Memory B cell (primary cell): ENCODE measurements at regions not wholly inside any gene's neighbourhood (a gene's known extent, or its start where the extent isn't known, plus 50 kb on each side); places are given as distances from the start of the nearest gene placed in this dataset.

ENCODE experiments used
- ATAC-seq: fragments of 150-1000 bp; cut with Tn5 transposase; 2 replicates; pipeline ENCODE4 v1.10.0; 2021; ENCODE audit warnings: low read depth, mild to moderate bottlenecking, moderate library complexity
- DNase-seq, 2 donors: peaks; one replicate each; pipeline ENCODE4 v3.0.0; 2022; ENCODE audit warnings: low spot score in 2 of 2
- H3K27ac Mint-ChIP-seq: one replicate; pipeline ENCODE4 v1.8.0; 2022; ENCODE audit warnings: mild to moderate bottlenecking, moderate library complexity, mixed read lengths
- H3K27me3 Mint-ChIP-seq: one replicate; pipeline ENCODE4 v1.8.0; 2022; ENCODE audit warnings: mixed read lengths
- H3K36me3 Mint-ChIP-seq: one replicate; pipeline ENCODE4 v1.8.0; 2022; ENCODE audit warnings: mild to moderate bottlenecking, mixed read lengths
- H3K4me1 Mint-ChIP-seq: one replicate; pipeline ENCODE4 v1.8.0; 2022; ENCODE audit warnings: mixed read lengths
- H3K4me3 Mint-ChIP-seq: one replicate; pipeline ENCODE4 v1.8.0; 2022; ENCODE audit warnings: mild to moderate bottlenecking, moderate library complexity, mixed read lengths
- H3K9me3 Mint-ChIP-seq: one replicate; pipeline ENCODE4 v1.8.0; 2022; ENCODE audit warnings: mixed read lengths

GRCh38 chr18:77571743-77572142 lies 322.1 kb downstream of the GALR1 start:
- H3K4me3 Mint-ChIP-seq = no peak overlapping the region
- ATAC-seq = no peak

GRCh38 chr18:77572537-77572936 lies 322.9 kb downstream of the GALR1 start:
- peaks cover 19% of the 10 kb centered on the region for H3K27me3 Mint-ChIP-seq
- ATAC-seq = no peak
- peaks cover 2% of the 10 kb centered on the region for H3K9me3 Mint-ChIP-seq
- no peak overlapping the region for H3K27ac Mint-ChIP-seq
- DNase-seq = no peak
- no peaks in the 10 kb centered on the region for H3K36me3 Mint-ChIP-seq
- no peaks in the 10 kb centered on the region for H3K4me1 Mint-ChIP-seq
- H3K4me3 Mint-ChIP-seq = no peak overlapping the region

More at GRCh38 chr18:77571743-77572142, 322.1 kb downstream of the GALR1 start:
- Mint-ChIP-seq H3K36me3 (no peaks in the 10 kb centered on the region), H3K9me3 (peaks cover 4% of the 10 kb centered on the region), H3K27me3 (peaks cover 16% of the 10 kb centered on the region), H3K27ac (no peak overlapping the region), H3K4me1 (no peaks in the 10 kb centered on the region)
- no peak for DNase-seq

GRCh38 chr18:77573571-77573970 lies 323.9 kb downstream of the GALR1 start:
- Mint-ChIP-seq H3K9me3 (no peaks in the 10 kb centered on the region), H3K4me3 (no peak overlapping the region), H3K36me3 (no peaks in the 10 kb centered on the region), H3K27me3 (peaks cover 19% of the 10 kb centered on the region), H3K4me1 (no peaks in the 10 kb centered on the region), H3K27ac (no peak overlapping the region)
- DNase-seq (no peak), ATAC-seq (no peak)

GRCh38 chr18:77590943-77591515 lies 341.4 kb downstream of the GALR1 start:
- ATAC-seq (no peak), DNase-seq (no peak)
- Mint-ChIP-seq H3K36me3 (no peaks in the 10 kb centered on the region), H3K27ac (no peak overlapping the region), H3K4me3 (no peak overlapping the region), H3K4me1 (no peaks in the 10 kb centered on the region), H3K9me3 (no peaks in the 10 kb centered on the region), H3K27me3 (no peaks in the 10 kb centered on the region)

- DNase-seq = no peak
These were observed 348.1 kb downstream of the GALR1 start for GRCh38 chr18:77597726-77598125.

GRCh38 chr18:77600674-77601073 lies 351.0 kb downstream of the GALR1 start:
- H3K9me3 Mint-ChIP-seq = no peaks in the 10 kb centered on the region
- no peaks in the 10 kb centered on the region for H3K27me3 Mint-ChIP-seq
- no peaks in the 10 kb centered on the region for H3K36me3 Mint-ChIP-seq
- H3K27ac Mint-ChIP-seq = no peak overlapping the region
- no peaks in the 10 kb centered on the region for H3K4me1 Mint-ChIP-seq
- H3K4me3 Mint-ChIP-seq = no peak overlapping the region
- ATAC-seq (no peak), DNase-seq (no peak)

More at GRCh38 chr18:77597726-77598125, 348.1 kb downstream of the GALR1 start:
- no peaks in the 10 kb centered on the region for H3K27me3 Mint-ChIP-seq
- no peak overlapping the region for H3K4me3 Mint-ChIP-seq
- no peaks in the 10 kb centered on the region for H3K4me1 Mint-ChIP-seq
- no peaks in the 10 kb centered on the region for H3K9me3 Mint-ChIP-seq
- H3K36me3 Mint-ChIP-seq = no peaks in the 10 kb centered on the region
- no peak for ATAC-seq
- no peak overlapping the region for H3K27ac Mint-ChIP-seq

GRCh38 chr18:77601567-77601966 lies 351.9 kb downstream of the GALR1 start:
- no peak overlapping the region for H3K27ac Mint-ChIP-seq
- no peak for ATAC-seq
- DNase-seq = no peak
- H3K27me3 Mint-ChIP-seq = peaks cover under 1% of the 10 kb centered on the region
- H3K4me3 Mint-ChIP-seq = no peak overlapping the region
- H3K9me3 Mint-ChIP-seq = no peaks in the 10 kb centered on the region
- H3K4me1 Mint-ChIP-seq = no peaks in the 10 kb centered on the region
- H3K36me3 Mint-ChIP-seq = no peaks in the 10 kb centered on the region

- no peak overlapping the region for H3K27ac Mint-ChIP-seq
- H3K4me3 Mint-ChIP-seq = no peak overlapping the region
- DNase-seq (no peak), ATAC-seq (no peak)
- H3K4me1 Mint-ChIP-seq = no peaks in the 10 kb centered on the region
- H3K9me3 Mint-ChIP-seq = no peaks in the 10 kb centered on the region
- peaks cover 9% of the 10 kb centered on the region for H3K27me3 Mint-ChIP-seq
- H3K36me3 Mint-ChIP-seq = no peaks in the 10 kb centered on the region
These were observed 357.4 kb downstream of the GALR1 start for GRCh38 chr18:77607087-77607486.

- DNase-seq = no peak
- H3K36me3 Mint-ChIP-seq = no peaks in the 10 kb centered on the region
- no peaks in the 10 kb centered on the region for H3K9me3 Mint-ChIP-seq
- no peak overlapping the region for H3K4me3 Mint-ChIP-seq
- H3K27me3 Mint-ChIP-seq = peaks cover 9% of the 10 kb centered on the region
- no peaks in the 10 kb centered on the region for H3K4me1 Mint-ChIP-seq
- H3K27ac Mint-ChIP-seq = no peak overlapping the region
- ATAC-seq = no peak
These were observed 359.2 kb downstream of the GALR1 start for GRCh38 chr18:77608807-77609206.

- Mint-ChIP-seq H3K4me3 (no peak overlapping the region), H3K27me3 (peaks cover 4% of the 10 kb centered on the region), H3K9me3 (no peaks in the 10 kb centered on the region), H3K36me3 (no peaks in the 10 kb centered on the region), H3K27ac (no peak overlapping the region), H3K4me1 (peaks cover 2% of the 10 kb centered on the region)
- DNase-seq = no peak
- ATAC-seq = no peak
These were observed 368.0 kb downstream of the GALR1 start for GRCh38 chr18:77617694-77618093.

- peaks cover 4% of the 10 kb centered on the region for H3K27me3 Mint-ChIP-seq
- peaks cover 2% of the 10 kb centered on the region for H3K4me1 Mint-ChIP-seq
- DNase-seq (no peak), ATAC-seq (no peak)
- H3K4me3 Mint-ChIP-seq = no peak overlapping the region
- no peaks in the 10 kb centered on the region for H3K36me3 Mint-ChIP-seq
- H3K27ac Mint-ChIP-seq = no peak overlapping the region
- H3K9me3 Mint-ChIP-seq = no peaks in the 10 kb centered on the region
These were observed 369.9 kb downstream of the GALR1 start for GRCh38 chr18:77619525-77619924.

- ATAC-seq = peak; percentile 26
- no peaks in the 10 kb centered on the region for H3K36me3 Mint-ChIP-seq
- H3K27me3 Mint-ChIP-seq = no peaks in the 10 kb centered on the region
- DNase-seq = no peak
- peak overlapping the region; percentile 44 for H3K4me3 Mint-ChIP-seq
- H3K4me1 Mint-ChIP-seq = peaks cover 2% of the 10 kb centered on the region
- no peaks in the 10 kb centered on the region for H3K9me3 Mint-ChIP-seq
- no peak overlapping the region for H3K27ac Mint-ChIP-seq
These were observed 372.5 kb downstream of the GALR1 start for GRCh38 chr18:77622009-77622692.

- Mint-ChIP-seq H3K4me3 (no peak overlapping the region), H3K27ac (no peak overlapping the region), H3K36me3 (no peaks in the 10 kb centered on the region), H3K4me1 (peaks cover 4% of the 10 kb centered on the region), H3K27me3 (peaks cover 8% of the 10 kb centered on the region), H3K9me3 (no peaks in the 10 kb centered on the region)
- DNase-seq = no peak
- ATAC-seq = peak; percentile 27
These were observed 383.1 kb downstream of the GALR1 start for GRCh38 chr18:77632758-77633157.

GRCh38 chr18:77634494-77634893 lies 384.8 kb downstream of the GALR1 start:
- Mint-ChIP-seq H3K27ac (no peak overlapping the region), H3K4me3 (no peak overlapping the region), H3K27me3 (peaks cover 13% of the 10 kb centered on the region), H3K4me1 (peaks cover 4% of the 10 kb centered on the region), H3K36me3 (no peaks in the 10 kb centered on the region), H3K9me3 (peaks cover 2% of the 10 kb centered on the region)
- ATAC-seq = no peak
- DNase-seq = no peak

- Mint-ChIP-seq H3K27me3 (peaks cover 13% of the 10 kb centered on the region), H3K4me1 (peaks cover 4% of the 10 kb centered on the region), H3K9me3 (peaks cover 2% of the 10 kb centered on the region), H3K4me3 (no peak overlapping the region), H3K36me3 (no peaks in the 10 kb centered on the region), H3K27ac (no peak overlapping the region)
- ATAC-seq (no peak), DNase-seq (no peak)
These were observed 385.8 kb downstream of the GALR1 start for GRCh38 chr18:77635451-77635850.
